Stimulated activated CD4-positive, alpha-beta T cell treated with anti-CD3 and anti-CD28 coated beads, Interleukin-12 subunit alpha, Interleukin-12 subunit beta, amount 100 ng/mL, for 48 hours (primary cell): ENCODE measurements at regions not wholly inside any gene's neighbourhood (a gene's known extent, or its start where the extent isn't known, plus 50 kb on each side); places are given as distances from the start of the nearest gene placed in this dataset.

Experiments
- DNase-seq, 3 donors: peaks; one replicate each; pipeline ENCODE4 v3.0.0-alpha.2; 2020; ENCODE audit warnings: low read depth in 2 of 3, low spot score in 1 of 3

DNA sequence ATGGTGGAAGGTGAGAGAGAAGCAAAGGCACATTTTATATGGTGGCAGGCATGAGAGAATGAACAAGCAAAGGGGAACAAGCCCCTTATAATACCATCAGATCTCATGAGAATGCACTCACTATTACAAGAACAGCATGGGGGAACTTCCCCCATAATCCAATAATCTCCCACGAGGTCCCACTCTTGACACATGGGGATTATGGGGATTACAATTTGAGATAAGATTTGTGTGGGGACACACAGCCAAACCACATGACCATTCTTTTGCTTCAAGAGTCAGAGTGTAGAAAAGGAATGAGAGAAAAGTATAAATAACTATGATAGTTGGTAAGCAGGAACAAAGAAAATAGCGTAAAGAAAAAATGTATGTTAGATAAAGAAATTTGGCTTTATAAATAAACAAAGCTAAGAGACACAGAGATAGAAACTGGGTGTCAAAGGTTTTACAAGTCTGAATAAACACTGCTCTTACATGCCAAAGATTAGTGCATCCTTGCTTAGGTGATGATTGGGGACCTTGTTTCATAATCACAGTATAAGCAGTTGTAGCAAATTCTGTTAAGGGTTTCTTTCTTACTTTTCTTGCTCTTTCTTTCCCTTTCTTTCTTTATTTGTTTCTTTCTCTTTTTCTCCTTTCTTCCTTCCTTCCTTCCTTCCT, 91.9 kb upstream of the PAPPA start:
- DNase-seq, result no peak

- no peak for DNase-seq
These were observed 91.4 kb upstream of the PAPPA start for GRCh38 chr9:116062206-116062550.

DNA sequence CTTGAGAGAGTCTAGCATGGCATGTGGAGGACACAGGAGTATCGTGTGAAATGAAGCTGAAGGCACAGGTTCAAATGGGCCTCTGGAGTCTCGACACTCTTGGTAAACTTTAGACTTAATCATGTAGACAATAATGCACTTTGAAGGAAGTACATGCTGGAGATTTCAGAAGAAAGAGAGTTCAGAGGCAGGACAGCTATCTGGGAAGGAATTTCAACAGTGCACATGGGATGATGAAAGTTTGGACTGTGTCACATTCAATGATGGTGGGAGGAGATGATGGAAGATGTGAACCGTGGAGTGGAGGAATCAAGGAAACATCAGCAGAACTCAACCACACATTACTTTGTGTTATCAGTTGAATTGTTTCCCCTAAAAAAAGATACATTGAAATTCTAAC, 88.6 kb upstream of the PAPPA start:
- DNase-seq, result no peak

DNA sequence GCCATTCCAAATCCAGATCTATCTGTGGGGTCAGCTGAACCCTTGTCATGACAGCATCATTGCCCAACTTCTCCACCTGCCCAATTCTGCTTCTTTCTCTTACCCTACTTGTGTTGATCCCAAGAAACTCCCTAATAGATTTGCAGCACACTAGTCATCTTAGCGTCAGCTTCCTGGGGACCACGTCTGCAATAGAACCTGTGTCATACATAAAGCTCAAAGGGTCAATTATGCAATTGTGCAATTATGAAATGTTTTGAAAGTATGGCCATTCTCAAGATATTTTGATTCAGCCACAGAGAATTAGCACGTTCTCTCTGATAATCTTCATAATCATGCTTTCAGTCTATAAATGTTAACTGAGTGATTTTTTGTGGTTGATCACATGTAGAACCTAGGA, 87.4 kb upstream of the PAPPA start:
- DNase-seq, result no peak

DNA sequence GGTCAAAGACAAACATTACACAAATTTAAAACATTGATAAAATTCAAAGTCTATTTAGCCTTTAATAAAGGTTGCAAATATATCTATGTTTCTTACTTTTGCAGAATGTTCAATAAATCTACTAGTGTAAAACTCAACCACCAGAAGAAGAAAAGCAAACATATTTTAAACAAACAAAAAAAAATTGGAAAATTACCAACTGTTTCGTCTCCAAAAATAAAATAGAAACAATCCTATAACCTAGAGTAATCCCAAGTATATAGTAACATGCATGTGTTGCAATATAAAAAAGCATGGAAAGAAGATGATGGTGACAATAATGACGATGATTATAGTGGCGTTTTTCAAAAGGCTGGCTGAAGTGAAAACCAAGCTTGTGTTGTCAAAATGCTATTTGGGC, 86.0 kb upstream of the PAPPA start:
- no peak for DNase-seq

- no peak for DNase-seq
These were observed 83.2 kb upstream of the PAPPA start for GRCh38 chr9:116070256-116070914.

- DNase-seq, result no peak
These were observed 81.5 kb upstream of the PAPPA start for GRCh38 chr9:116072046-116072445.

- DNase-seq, result no peak
These were observed 79.8 kb upstream of the PAPPA start for GRCh38 chr9:116073826-116074225.

GRCh38 chr9:116074658-116075057, 78.9 kb upstream of the PAPPA start:
- DNase-seq, result no peak

- DNase-seq, result no peak
These were observed 78.4 kb upstream of the PAPPA start for GRCh38 chr9:116075191-116075590.

DNA sequence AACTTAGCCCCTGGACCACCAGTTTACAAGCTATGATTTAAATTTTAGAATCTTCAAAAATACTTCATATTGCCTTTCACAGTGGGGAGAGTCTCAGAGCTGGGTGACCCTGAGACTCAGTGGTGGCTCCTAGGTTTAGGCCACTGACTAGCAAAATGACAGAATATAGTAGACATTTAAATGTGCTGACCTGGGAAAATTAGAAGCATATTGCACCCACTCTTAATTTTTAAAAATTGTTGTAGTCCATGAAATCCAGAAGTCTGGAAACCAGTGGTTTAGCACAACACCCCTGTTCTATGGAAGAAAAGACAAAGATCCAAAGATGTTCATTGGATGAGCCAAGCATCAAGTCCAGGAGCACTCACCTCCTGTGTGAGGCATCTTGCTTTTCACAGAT, 75.0 kb upstream of the PAPPA start:
- DNase-seq, result no peak

GRCh38 chr9:116080561-116080960, 73.0 kb upstream of the PAPPA start:
- DNase-seq, result no peak

DNA sequence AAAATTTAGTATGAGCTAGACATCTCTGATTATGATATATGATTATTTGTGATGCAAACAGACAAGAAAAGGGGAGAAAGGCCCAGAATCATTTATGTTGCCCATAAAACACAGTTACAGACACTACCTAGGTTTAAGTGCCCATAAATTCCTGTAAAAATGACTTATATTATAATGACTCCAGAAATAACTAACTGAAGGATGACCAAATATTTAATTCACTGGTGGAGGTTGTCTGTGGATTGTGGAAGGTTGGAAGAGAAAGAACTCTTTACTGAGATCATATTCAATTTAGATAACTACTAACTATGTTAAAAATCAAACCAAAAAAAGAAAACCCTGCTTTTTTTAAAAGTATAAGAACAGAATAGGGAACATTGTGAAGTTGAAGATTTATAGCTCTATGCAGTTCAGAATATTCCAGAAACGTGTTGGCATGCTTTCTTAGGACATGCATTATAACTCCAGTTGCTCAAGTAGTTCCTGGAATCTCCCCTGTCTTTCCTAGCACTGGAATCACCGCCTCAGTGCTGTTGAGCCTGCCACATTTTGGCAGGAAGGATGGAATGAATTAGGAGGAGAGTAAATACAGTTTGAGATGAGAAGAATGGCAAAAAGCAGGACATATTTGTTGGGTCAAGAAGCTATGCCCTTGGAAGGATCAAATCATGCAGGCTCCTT, 72.0 kb upstream of the PAPPA start:
- no peak for DNase-seq

GRCh38 chr9:116083837-116084236, 69.8 kb upstream of the PAPPA start:
- DNase-seq, result no peak

DNA sequence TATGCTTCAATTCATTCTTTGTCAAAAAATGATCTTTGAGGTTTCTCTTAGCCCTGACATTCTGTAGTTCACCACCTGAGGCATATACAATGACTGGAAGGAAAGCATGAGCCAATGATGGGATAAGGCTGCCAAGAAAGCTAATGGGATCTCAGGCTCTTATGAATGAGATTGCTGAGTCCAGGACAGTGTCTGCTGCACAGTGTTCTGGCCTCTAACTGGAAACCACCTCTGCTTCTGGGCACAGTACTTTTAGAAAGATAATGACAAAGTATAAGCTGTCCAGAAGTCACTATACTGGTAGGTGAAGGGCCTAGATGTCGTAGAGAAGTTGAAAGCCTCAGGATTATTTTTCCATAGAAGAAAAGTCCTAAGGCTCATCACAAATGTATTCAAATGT, 69.1 kb upstream of the PAPPA start:
- no peak for DNase-seq

DNA sequence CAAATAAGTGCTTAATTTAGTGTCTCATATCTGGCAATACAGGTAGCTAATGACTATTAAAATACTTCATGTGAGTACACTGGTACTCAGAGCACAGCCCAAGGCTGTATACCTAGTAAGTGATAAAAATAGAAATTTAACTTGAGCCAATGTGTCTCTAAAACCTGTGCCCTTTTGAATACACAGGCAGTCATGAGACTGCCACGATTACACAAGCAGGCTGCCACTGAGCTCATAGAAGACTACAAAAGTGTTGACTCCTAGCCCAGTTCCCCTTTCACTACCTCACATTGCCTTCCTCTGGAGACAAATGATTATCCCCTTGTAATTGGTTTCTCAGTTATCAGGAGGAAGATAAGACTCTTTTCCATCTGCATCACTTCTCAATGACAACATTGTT, 66.3 kb upstream of the PAPPA start:
- DNase-seq, result no peak

- no peak for DNase-seq
These were observed 65.8 kb upstream of the PAPPA start for GRCh38 chr9:116087751-116088194.

GRCh38 chr9:116088396-116088795, 65.2 kb upstream of the PAPPA start:
- DNase-seq, result no peak

GRCh38 chr9:116090030-116090770, 63.4 kb upstream of the PAPPA start:
- no peak for DNase-seq

- no peak for DNase-seq
These were observed 58.7 kb upstream of the PAPPA start for GRCh38 chr9:116094846-116095245.

- no peak for DNase-seq
These were observed 58.2 kb upstream of the PAPPA start for GRCh38 chr9:116095403-116095802.

GRCh38 chr9:116096046-116096445, 57.5 kb upstream of the PAPPA start:
- no peak for DNase-seq
